ENCODE measurements at regions not wholly inside any gene's neighbourhood (a gene's known extent, or its start where the extent isn't known, plus 50 kb on each side); places are given as distances from the start of the nearest gene placed in this dataset.

DNA sequence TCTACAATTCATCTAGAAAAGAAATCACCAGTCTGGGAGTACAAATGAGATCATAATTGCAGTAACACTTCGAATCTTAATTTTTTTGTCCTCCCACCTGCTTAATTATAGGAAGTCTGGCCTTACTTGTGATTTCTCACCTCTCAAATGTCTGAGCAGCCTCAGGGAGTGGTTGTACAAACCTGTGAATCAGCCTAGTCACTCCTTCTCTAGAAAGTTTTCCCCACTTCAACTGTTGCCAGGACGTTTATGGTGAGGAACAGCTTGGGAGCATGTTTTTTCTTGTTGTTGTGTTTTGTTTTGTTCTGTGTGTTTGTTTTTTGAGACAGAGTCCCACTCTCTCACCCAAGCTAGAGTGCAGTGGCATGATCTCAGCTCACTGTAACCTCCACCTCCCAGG is 50.3 kb upstream of the CLDN10 start:
- H3K9me3 ChIP-seq (ENCODE audit: low read depth, low read length), result no peaks in the 10 kb centered on the region
- H3K36me3 ChIP-seq (ENCODE audit: insufficient read depth, low read length), result no peaks in the 10 kb centered on the region
- no peak overlapping the region for H3K27ac ChIP-seq
- H3K9ac ChIP-seq (ENCODE audit: insufficient read length), result no peak overlapping the region
- DNase-seq (ENCODE audit: low read depth, low spot score), result no peak
- TF ChIP-seq POLR2AphosphoS5 (IDR thresholded peaks at IDR 0.05; ENCODE audit: borderline replicate concordance, low read depth, low read length), result no peak
- TF ChIP-seq EZH2 (IDR thresholded peaks at IDR 0.05), result no peak
- no peak for TF ChIP-seq FOXP2 (optimal IDR thresholded peaks at IDR 0.05; ENCODE audit: control extremely low read depth, extremely low read length, insufficient read depth)
- H3K4me3 ChIP-seq, result no peak overlapping the region

All from SK-N-MC (cell line).